ENCODE measurements at regions not wholly inside any gene's neighbourhood (a gene's known extent, or its start where the extent isn't known, plus 50 kb on each side); places are given as distances from the start of the nearest gene placed in this dataset.

- Histone ChIP-seq H3K27ac (ENCODE audit: insufficient read depth, low read length, poor library complexity, severe bottlenecking) (no peak overlapping the region), H3K27me3 (ENCODE audit: control insufficient read depth, insufficient read depth, low read length) (no peaks in the 10 kb centered on the region), H3K4me3 (ENCODE audit: low read depth, low read length) (no peak overlapping the region), H3K4me1 (ENCODE audit: control insufficient read depth, insufficient read depth, low read length, poor library complexity, severe bottlenecking) (no peaks in the 10 kb centered on the region), H3K9me3 (ENCODE audit: control insufficient read depth in 2 of 2, low read length in 2 of 2) (no peaks in the 10 kb centered on the region), H3K36me3 (ENCODE audit: control insufficient read depth, insufficient read depth, low read length) (no peaks in the 10 kb centered on the region)
- Mint-ChIP-seq H3K36me3 (no peaks in the 10 kb centered on the region), H3K27ac (no peak overlapping the region), H3K4me3 (no peak overlapping the region), H3K4me1 (no peaks in the 10 kb centered on the region), H3K9me3 (peaks cover 0 to 4% (median 0%) of the 10 kb centered on the region in 7 donors), H3K27me3 (no peaks in the 10 kb centered on the region)
- no peak for ATAC-seq (ENCODE audit: low read depth in 2 of 2)
- no peak for DNase-seq
These were observed 242.3 kb downstream of the SOX9 start for GRCh38 chr17:72363089-72363610.

- DNase-seq = no peak
- H3K27me3 Mint-ChIP-seq = no peaks in the 10 kb centered on the region
- H3K36me3 Mint-ChIP-seq = no peaks in the 10 kb centered on the region
These were observed 245.1 kb downstream of the SOX9 start for GRCh38 chr17:72365857-72366414.

GRCh38 chr17:72366626-72367025 lies 245.8 kb downstream of the SOX9 start:
- H3K4me3 Mint-ChIP-seq = no peak overlapping the region
- Histone ChIP-seq H3K27ac (ENCODE audit: insufficient read depth, low read length, poor library complexity, severe bottlenecking) (no peak overlapping the region), H3K27me3 (ENCODE audit: control insufficient read depth, insufficient read depth, low read length) (no peaks in the 10 kb centered on the region), H3K4me1 (ENCODE audit: control insufficient read depth, insufficient read depth, low read length, poor library complexity, severe bottlenecking) (no peaks in the 10 kb centered on the region), H3K9me3 (ENCODE audit: control insufficient read depth in 2 of 2, low read length in 2 of 2) (no peaks in the 10 kb centered on the region), H3K36me3 (ENCODE audit: control insufficient read depth, insufficient read depth, low read length) (no peaks in the 10 kb centered on the region), H3K4me3 (ENCODE audit: low read depth, low read length) (no peak overlapping the region)
- H3K27ac Mint-ChIP-seq = no peak overlapping the region
- peaks cover 0 to 2% (median 0%) of the 10 kb centered on the region in 7 donors for H3K9me3 Mint-ChIP-seq
- H3K27me3 Mint-ChIP-seq = no peaks in the 10 kb centered on the region
- no peaks in the 10 kb centered on the region for H3K4me1 Mint-ChIP-seq
- ATAC-seq (ENCODE audit: low read depth in 2 of 2) (no peak), DNase-seq (no peak)
- no peaks in the 10 kb centered on the region for H3K36me3 Mint-ChIP-seq

More at GRCh38 chr17:72365857-72366414, 245.1 kb downstream of the SOX9 start:
- H3K4me1 Mint-ChIP-seq = no peaks in the 10 kb centered on the region
- H3K4me3 ChIP-seq (ENCODE audit: low read depth, low read length) = no peak overlapping the region
- no peaks in the 10 kb centered on the region for H3K36me3 ChIP-seq (ENCODE audit: control insufficient read depth, insufficient read depth, low read length)
- H3K4me3 Mint-ChIP-seq = no peak overlapping the region
- H3K27ac Mint-ChIP-seq = no peak overlapping the region
- ATAC-seq (ENCODE audit: low read depth in 2 of 2) = no peak
- peaks cover 0 to 2% (median 0%) of the 10 kb centered on the region in 7 donors for H3K9me3 Mint-ChIP-seq
- no peaks in the 10 kb centered on the region for H3K27me3 ChIP-seq (ENCODE audit: control insufficient read depth, insufficient read depth, low read length)
- no peaks in the 10 kb centered on the region for H3K9me3 ChIP-seq (ENCODE audit: control insufficient read depth in 2 of 2, low read length in 2 of 2)
- H3K4me1 ChIP-seq (ENCODE audit: control insufficient read depth, insufficient read depth, low read length, poor library complexity, severe bottlenecking) = no peaks in the 10 kb centered on the region
- no peak overlapping the region for H3K27ac ChIP-seq (ENCODE audit: insufficient read depth, low read length, poor library complexity, severe bottlenecking)

- no peaks in the 10 kb centered on the region for H3K4me1 Mint-ChIP-seq
- no peaks in the 10 kb centered on the region for H3K36me3 Mint-ChIP-seq
- no peak overlapping the region for H3K4me3 ChIP-seq (ENCODE audit: low read depth, low read length)
- H3K27me3 ChIP-seq (ENCODE audit: control insufficient read depth, insufficient read depth, low read length) = no peaks in the 10 kb centered on the region
- H3K36me3 ChIP-seq (ENCODE audit: control insufficient read depth, insufficient read depth, low read length) = no peaks in the 10 kb centered on the region
- no peaks in the 10 kb centered on the region for H3K9me3 Mint-ChIP-seq
- H3K27ac Mint-ChIP-seq = no peak overlapping the region
- H3K4me3 Mint-ChIP-seq = no peak overlapping the region
- no peak for DNase-seq
- no peaks in the 10 kb centered on the region for H3K27me3 Mint-ChIP-seq
- no peaks in the 10 kb centered on the region for H3K9me3 ChIP-seq (ENCODE audit: control insufficient read depth in 2 of 2, low read length in 2 of 2)
- ATAC-seq (ENCODE audit: low read depth in 2 of 2) = no peak
- H3K27ac ChIP-seq (ENCODE audit: insufficient read depth, low read length, poor library complexity, severe bottlenecking) = no peak overlapping the region
- H3K4me1 ChIP-seq (ENCODE audit: control insufficient read depth, insufficient read depth, low read length, poor library complexity, severe bottlenecking) = no peaks in the 10 kb centered on the region
These were observed 247.4 kb downstream of the SOX9 start for GRCh38 chr17:72368191-72368590.

- H3K4me3 Mint-ChIP-seq = no peak overlapping the region
- no peaks in the 10 kb centered on the region for H3K4me1 Mint-ChIP-seq
These were observed 248.5 kb downstream of the SOX9 start for GRCh38 chr17:72369366-72369765.

GRCh38 chr17:72370819-72371218 lies 250.0 kb downstream of the SOX9 start:
- no peaks in the 10 kb centered on the region for H3K9me3 Mint-ChIP-seq
- H3K4me3 Mint-ChIP-seq = no peak overlapping the region

More at GRCh38 chr17:72369366-72369765, 248.5 kb downstream of the SOX9 start:
- H3K4me3 ChIP-seq (ENCODE audit: low read depth, low read length) = no peak overlapping the region
- Mint-ChIP-seq H3K9me3 (no peaks in the 10 kb centered on the region), H3K27ac (no peak overlapping the region), H3K36me3 (no peaks in the 10 kb centered on the region), H3K27me3 (no peaks in the 10 kb centered on the region)
- no peaks in the 10 kb centered on the region for H3K36me3 ChIP-seq (ENCODE audit: control insufficient read depth, insufficient read depth, low read length)
- H3K9me3 ChIP-seq (ENCODE audit: control insufficient read depth in 2 of 2, low read length in 2 of 2) = no peaks in the 10 kb centered on the region
- H3K27me3 ChIP-seq (ENCODE audit: control insufficient read depth, insufficient read depth, low read length) = no peaks in the 10 kb centered on the region
- DNase-seq (no peak), ATAC-seq (ENCODE audit: low read depth in 2 of 2) (no peak)
- H3K27ac ChIP-seq (ENCODE audit: insufficient read depth, low read length, poor library complexity, severe bottlenecking) = no peak overlapping the region
- no peaks in the 10 kb centered on the region for H3K4me1 ChIP-seq (ENCODE audit: control insufficient read depth, insufficient read depth, low read length, poor library complexity, severe bottlenecking)

GRCh38 chr17:72372185-72372584 lies 251.4 kb downstream of the SOX9 start:
- H3K36me3 Mint-ChIP-seq = no peaks in the 10 kb centered on the region
- H3K27ac Mint-ChIP-seq = no peak overlapping the region
- Histone ChIP-seq H3K9me3 (ENCODE audit: control insufficient read depth in 2 of 2, low read length in 2 of 2) (no peaks in the 10 kb centered on the region), H3K4me1 (ENCODE audit: control insufficient read depth, insufficient read depth, low read length, poor library complexity, severe bottlenecking) (no peaks in the 10 kb centered on the region), H3K27ac (ENCODE audit: insufficient read depth, low read length, poor library complexity, severe bottlenecking) (no peak overlapping the region), H3K36me3 (ENCODE audit: control insufficient read depth, insufficient read depth, low read length) (no peaks in the 10 kb centered on the region), H3K4me3 (ENCODE audit: low read depth, low read length) (no peak overlapping the region), H3K27me3 (ENCODE audit: control insufficient read depth, insufficient read depth, low read length) (no peaks in the 10 kb centered on the region)
- ATAC-seq (ENCODE audit: low read depth in 2 of 2) (no peak), DNase-seq (no peak)
- no peaks in the 10 kb centered on the region for H3K9me3 Mint-ChIP-seq
- no peaks in the 10 kb centered on the region for H3K4me1 Mint-ChIP-seq
- no peak overlapping the region for H3K4me3 Mint-ChIP-seq
- no peaks in the 10 kb centered on the region for H3K27me3 Mint-ChIP-seq

More at GRCh38 chr17:72370819-72371218, 250.0 kb downstream of the SOX9 start:
- Mint-ChIP-seq H3K4me1 (no peaks in the 10 kb centered on the region), H3K36me3 (no peaks in the 10 kb centered on the region), H3K27ac (no peak overlapping the region), H3K27me3 (no peaks in the 10 kb centered on the region)
- Histone ChIP-seq H3K27ac (ENCODE audit: insufficient read depth, low read length, poor library complexity, severe bottlenecking) (no peak overlapping the region), H3K9me3 (ENCODE audit: control insufficient read depth in 2 of 2, low read length in 2 of 2) (no peaks in the 10 kb centered on the region), H3K4me3 (ENCODE audit: low read depth, low read length) (no peak overlapping the region), H3K36me3 (ENCODE audit: control insufficient read depth, insufficient read depth, low read length) (no peaks in the 10 kb centered on the region), H3K4me1 (ENCODE audit: control insufficient read depth, insufficient read depth, low read length, poor library complexity, severe bottlenecking) (no peaks in the 10 kb centered on the region), H3K27me3 (ENCODE audit: control insufficient read depth, insufficient read depth, low read length) (no peaks in the 10 kb centered on the region)
- DNase-seq (no peak), ATAC-seq (ENCODE audit: low read depth in 2 of 2) (no peak)

Measured in CD4-positive, CD25-positive, alpha-beta regulatory T cell (primary cell).